ENCODE measurements at regions not wholly inside any gene's neighbourhood (a gene's known extent, or its start where the extent isn't known, plus 50 kb on each side); places are given as distances from the start of the nearest gene placed in this dataset.

DNA sequence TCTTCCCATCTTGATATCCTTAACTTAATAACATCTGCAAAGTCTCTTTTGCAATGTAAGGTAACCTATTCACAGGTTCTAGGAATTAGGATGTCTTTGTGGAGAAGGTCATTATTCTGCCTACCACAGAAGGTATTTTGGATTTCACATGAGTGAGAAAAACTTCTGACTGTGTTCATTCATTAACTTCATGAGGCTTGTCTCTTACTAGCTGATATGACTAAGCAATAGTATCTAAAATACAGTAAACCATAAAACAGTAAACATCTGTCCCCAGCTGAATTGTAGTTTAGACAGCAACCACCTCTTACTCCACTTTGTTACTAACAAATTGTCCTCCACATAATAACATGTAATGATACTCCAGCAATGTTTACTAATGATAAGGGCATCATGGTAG, 198.1 kb downstream of the SEC23A start:
- CTCF ChIA-PET, result no interaction called here
- Histone ChIP-seq H3K4me3 (ENCODE audit: control insufficient read depth in 1 of 7, extremely low read depth in 1 of 7, insufficient read depth in 4 of 7, low read depth in 2 of 7, low read length in 6 of 7) (no peak overlapping the region), H3K27me3 (replicated peaks in 2 of 5; ENCODE audit: control insufficient read depth in 4 of 5, insufficient read depth in 5 of 5, low read length in 4 of 5) (no peaks in the 10 kb centered on the region), H3K36me3 (ENCODE audit: control insufficient read depth in 4 of 4, insufficient read depth in 4 of 4, low read length in 3 of 4) (no peaks in the 10 kb centered on the region), H3K9me3 (ENCODE audit: control extremely low read depth in 1 of 5, control insufficient read depth in 4 of 5, insufficient read depth in 2 of 5, low read depth in 1 of 5, low read length in 4 of 5) (no peaks in the 10 kb centered on the region), H3K27ac (ENCODE audit: insufficient read depth in 1 of 2, low read depth in 1 of 2, low read length in 2 of 2, poor library complexity in 1 of 2, severe bottlenecking in 2 of 2) (no peak overlapping the region), H3K4me1 (ENCODE audit: control extremely low read depth in 1 of 4, control insufficient read depth in 4 of 4, insufficient read depth in 4 of 4, low read length in 3 of 4) (no peaks in the 10 kb centered on the region)
- no peak for DNase-seq
- POLR2A ChIA-PET, result no interaction called here

DNA sequence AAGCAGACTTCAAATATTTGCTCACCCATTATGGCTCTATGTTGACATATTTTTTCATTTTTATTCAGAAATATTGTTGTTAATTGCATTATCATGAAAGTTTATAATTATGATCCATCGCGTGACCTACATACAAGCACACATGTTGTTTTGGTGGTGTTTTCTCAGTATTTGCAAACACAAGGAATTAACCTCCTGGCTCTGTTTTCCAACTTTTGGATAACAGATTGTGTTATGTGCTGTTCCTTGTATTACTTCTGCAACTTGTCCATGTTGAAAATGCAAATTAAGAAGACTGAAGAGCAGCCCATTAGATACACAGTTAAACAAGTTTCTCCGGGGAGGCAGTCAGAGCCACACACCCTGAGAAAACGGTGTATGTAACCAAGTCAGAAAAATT, 201.2 kb downstream of the SEC23A start:
- no peaks in the 10 kb centered on the region for H3K4me1 ChIP-seq (ENCODE audit: control extremely low read depth in 1 of 4, control insufficient read depth in 4 of 4, insufficient read depth in 4 of 4, low read length in 3 of 4)
- ChIA-PET CTCF (no interaction called here), POLR2A (no interaction called here)
- no peak overlapping the region for H3K4me3 ChIP-seq (ENCODE audit: control insufficient read depth in 1 of 7, extremely low read depth in 1 of 7, insufficient read depth in 4 of 7, low read depth in 2 of 7, low read length in 6 of 7)
- H3K36me3 ChIP-seq (ENCODE audit: control insufficient read depth in 4 of 4, insufficient read depth in 4 of 4, low read length in 3 of 4), result no peaks in the 10 kb centered on the region
- H3K9me3 ChIP-seq (ENCODE audit: control extremely low read depth in 1 of 5, control insufficient read depth in 4 of 5, insufficient read depth in 2 of 5, low read depth in 1 of 5, low read length in 4 of 5), result no peaks in the 10 kb centered on the region
- H3K27me3 ChIP-seq (replicated peaks in 2 of 5; ENCODE audit: control insufficient read depth in 4 of 5, insufficient read depth in 5 of 5, low read length in 4 of 5), result no peaks in the 10 kb centered on the region
- DNase-seq, result no peak
- WGBS (ENCODE audit: insufficient coverage), result 100% methylated on average over 1 of the region's 4 CpGs
- no peak overlapping the region for H3K27ac ChIP-seq (ENCODE audit: insufficient read depth in 1 of 2, low read depth in 1 of 2, low read length in 2 of 2, poor library complexity in 1 of 2, severe bottlenecking in 2 of 2)

DNA sequence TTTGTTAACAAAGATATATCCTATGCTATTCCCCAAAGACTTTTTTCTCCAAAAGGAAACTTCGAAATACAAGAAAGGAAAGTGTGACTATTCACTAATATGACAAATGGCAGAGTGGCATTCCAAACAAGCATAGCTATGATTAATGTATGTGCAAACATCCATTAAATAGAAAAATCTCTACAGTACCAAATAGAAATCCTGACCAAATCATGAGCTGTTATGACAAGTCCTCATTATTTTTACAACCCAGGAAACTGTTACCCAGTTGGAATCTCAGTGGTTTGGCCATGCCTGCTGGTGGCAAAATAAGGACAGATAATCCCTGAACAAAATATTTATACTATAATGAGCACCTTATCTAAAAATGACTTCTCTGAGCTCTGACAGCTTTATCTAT, 202.1 kb downstream of the SEC23A start:
- H3K36me3 ChIP-seq (ENCODE audit: control insufficient read depth in 4 of 4, insufficient read depth in 4 of 4, low read length in 3 of 4), result no peaks in the 10 kb centered on the region
- H3K9me3 ChIP-seq (ENCODE audit: control extremely low read depth in 1 of 5, control insufficient read depth in 4 of 5, insufficient read depth in 2 of 5, low read depth in 1 of 5, low read length in 4 of 5), result no peaks in the 10 kb centered on the region
- POLR2A ChIA-PET, result interaction anchor here (0.6 kb wide), 1 partner anchor 39 kb away, joined by 3 read pairs; no protein-coding TSS in a partner anchor
- CTCF ChIA-PET, result interaction anchor here (1.2 kb wide), 1 partner anchor 31 kb away, joined by 4 read pairs; no protein-coding TSS in a partner anchor
- no peak for DNase-seq
- no peak overlapping the region for H3K4me3 ChIP-seq (ENCODE audit: control insufficient read depth in 1 of 7, extremely low read depth in 1 of 7, insufficient read depth in 4 of 7, low read depth in 2 of 7, low read length in 6 of 7)
- H3K4me1 ChIP-seq (ENCODE audit: control extremely low read depth in 1 of 4, control insufficient read depth in 4 of 4, insufficient read depth in 4 of 4, low read length in 3 of 4), result no peaks in the 10 kb centered on the region
- no peaks in the 10 kb centered on the region for H3K27me3 ChIP-seq (replicated peaks in 2 of 5; ENCODE audit: control insufficient read depth in 4 of 5, insufficient read depth in 5 of 5, low read length in 4 of 5)
- H3K27ac ChIP-seq (ENCODE audit: insufficient read depth in 1 of 2, low read depth in 1 of 2, low read length in 2 of 2, poor library complexity in 1 of 2, severe bottlenecking in 2 of 2), result no peak overlapping the region
- no CpG with 5 or more reads among the region's 1 CpG for WGBS (ENCODE audit: insufficient coverage)

DNA sequence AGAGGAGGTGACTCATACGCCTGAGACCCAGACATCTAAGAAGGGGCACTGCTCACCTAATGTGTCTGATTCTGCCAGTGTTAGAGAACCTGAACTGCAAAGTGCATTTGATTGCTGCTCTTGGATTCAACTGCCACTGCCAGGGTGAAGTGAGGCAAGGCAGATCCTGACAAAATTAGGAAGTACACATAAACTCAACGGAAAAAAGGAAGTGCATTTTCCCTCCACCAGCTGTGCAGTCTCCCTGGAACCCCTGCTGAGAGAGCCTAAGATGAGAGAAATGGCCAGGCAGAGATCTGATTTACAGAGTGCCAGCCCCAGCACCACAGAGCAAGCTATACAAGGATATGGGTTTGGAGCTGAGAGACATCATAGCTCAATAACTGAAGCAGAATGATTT, 215.3 kb downstream of the SEC23A start:
- Histone ChIP-seq H3K36me3 (ENCODE audit: control insufficient read depth in 4 of 4, insufficient read depth in 4 of 4, low read length in 3 of 4) (no peaks in the 10 kb centered on the region), H3K4me1 (ENCODE audit: control extremely low read depth in 1 of 4, control insufficient read depth in 4 of 4, insufficient read depth in 4 of 4, low read length in 3 of 4) (no peaks in the 10 kb centered on the region), H3K27me3 (replicated peaks in 2 of 5; ENCODE audit: control insufficient read depth in 4 of 5, insufficient read depth in 5 of 5, low read length in 4 of 5) (peaks cover 0 to 4% (median 0%) of the 10 kb centered on the region in 5 experiments), H3K9me3 (ENCODE audit: control extremely low read depth in 1 of 5, control insufficient read depth in 4 of 5, insufficient read depth in 2 of 5, low read depth in 1 of 5, low read length in 4 of 5) (peaks cover 0 to 2% (median 0%) of the 10 kb centered on the region in 5 experiments), H3K4me3 (ENCODE audit: control insufficient read depth in 1 of 7, extremely low read depth in 1 of 7, insufficient read depth in 4 of 7, low read depth in 2 of 7, low read length in 6 of 7) (no peak overlapping the region), H3K27ac (ENCODE audit: insufficient read depth in 1 of 2, low read depth in 1 of 2, low read length in 2 of 2, poor library complexity in 1 of 2, severe bottlenecking in 2 of 2) (no peak overlapping the region)
- POLR2A ChIA-PET, result no interaction called here
- DNase-seq, result no peak
- CTCF ChIA-PET, result no interaction called here
- 52% methylated on average over 2 of the region's 2 CpGs for WGBS (ENCODE audit: insufficient coverage)

DNA sequence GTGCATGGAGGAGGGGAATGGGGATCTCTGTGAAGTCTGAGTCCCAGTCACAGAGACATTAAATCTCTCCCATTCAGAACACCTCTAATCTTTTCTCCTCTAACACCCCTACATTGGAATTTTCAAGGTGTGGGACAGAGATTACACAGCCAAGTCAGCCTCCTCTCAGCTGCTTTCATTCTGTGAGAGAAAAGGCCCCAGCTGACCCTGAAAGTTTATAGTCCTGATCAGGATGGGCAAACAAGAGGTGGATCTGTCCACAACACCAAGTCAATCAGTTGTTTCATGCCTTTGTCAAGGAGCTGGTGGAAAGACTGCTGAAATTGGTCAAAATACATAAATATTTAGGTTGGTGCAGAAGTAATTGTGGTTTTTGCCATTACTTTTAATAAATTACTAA, 218.9 kb downstream of the SEC23A start:
- no peaks in the 10 kb centered on the region for H3K36me3 ChIP-seq (ENCODE audit: control insufficient read depth in 4 of 4, insufficient read depth in 4 of 4, low read length in 3 of 4)
- peaks cover 0 to 2% (median 0%) of the 10 kb centered on the region in 5 experiments for H3K27me3 ChIP-seq (replicated peaks in 2 of 5; ENCODE audit: control insufficient read depth in 4 of 5, insufficient read depth in 5 of 5, low read length in 4 of 5)
- no peak overlapping the region for H3K4me3 ChIP-seq (ENCODE audit: control insufficient read depth in 1 of 7, extremely low read depth in 1 of 7, insufficient read depth in 4 of 7, low read depth in 2 of 7, low read length in 6 of 7)
- peaks cover 0 to 7% (median 0%) of the 10 kb centered on the region in 4 experiments for H3K4me1 ChIP-seq (ENCODE audit: control extremely low read depth in 1 of 4, control insufficient read depth in 4 of 4, insufficient read depth in 4 of 4, low read length in 3 of 4)
- CTCF ChIA-PET, result interaction anchor here (1.5 kb wide), 1 partner anchor 163 kb away, joined by 3 read pairs; no protein-coding TSS in a partner anchor
- POLR2A ChIA-PET, result no interaction called here
- H3K9me3 ChIP-seq (ENCODE audit: control extremely low read depth in 1 of 5, control insufficient read depth in 4 of 5, insufficient read depth in 2 of 5, low read depth in 1 of 5, low read length in 4 of 5), result no peaks in the 10 kb centered on the region
- no peak for DNase-seq
- no peak overlapping the region for H3K27ac ChIP-seq (ENCODE audit: insufficient read depth in 1 of 2, low read depth in 1 of 2, low read length in 2 of 2, poor library complexity in 1 of 2, severe bottlenecking in 2 of 2)

DNA sequence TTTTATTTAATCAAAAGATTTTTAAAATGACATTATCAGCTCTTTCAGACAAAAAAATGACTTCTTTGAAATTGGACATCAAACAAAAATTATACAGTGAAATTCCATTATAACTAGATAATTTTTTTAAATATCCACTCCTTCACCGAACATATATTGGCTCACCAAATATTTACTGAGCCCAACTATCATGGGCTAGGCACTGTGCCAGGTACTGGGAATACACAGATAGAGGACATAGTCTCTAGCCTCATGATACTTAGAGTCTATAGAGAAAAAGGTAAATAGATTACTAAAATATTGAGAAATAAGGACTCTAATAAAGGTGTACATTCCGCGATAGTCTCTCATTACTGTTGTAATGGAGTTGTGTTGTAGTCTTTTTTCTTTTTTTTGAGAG, 219.9 kb downstream of the SEC23A start:
- no peaks in the 10 kb centered on the region for H3K9me3 ChIP-seq (ENCODE audit: control extremely low read depth in 1 of 5, control insufficient read depth in 4 of 5, insufficient read depth in 2 of 5, low read depth in 1 of 5, low read length in 4 of 5)
- DNase-seq, result no peak
- POLR2A ChIA-PET, result no interaction called here
- H3K4me1 ChIP-seq (ENCODE audit: control extremely low read depth in 1 of 4, control insufficient read depth in 4 of 4, insufficient read depth in 4 of 4, low read length in 3 of 4), result peaks cover 0 to 7% (median 0%) of the 10 kb centered on the region in 4 experiments
- CTCF ChIA-PET, result interaction anchor here (0.5 to 1.5 kb wide), 3 partner anchors 15 to 686 kb away, joined by 3 to 5 read pairs (median 3); no protein-coding TSS in a partner anchor
- no peaks in the 10 kb centered on the region for H3K36me3 ChIP-seq (ENCODE audit: control insufficient read depth in 4 of 4, insufficient read depth in 4 of 4, low read length in 3 of 4)
- H3K27me3 ChIP-seq (replicated peaks in 2 of 5; ENCODE audit: control insufficient read depth in 4 of 5, insufficient read depth in 5 of 5, low read length in 4 of 5), result no peaks in the 10 kb centered on the region
- no peak overlapping the region for H3K27ac ChIP-seq (ENCODE audit: insufficient read depth in 1 of 2, low read depth in 1 of 2, low read length in 2 of 2, poor library complexity in 1 of 2, severe bottlenecking in 2 of 2)
- H3K4me3 ChIP-seq (ENCODE audit: control insufficient read depth in 1 of 7, extremely low read depth in 1 of 7, insufficient read depth in 4 of 7, low read depth in 2 of 7, low read length in 6 of 7), result no peak overlapping the region
- WGBS (ENCODE audit: insufficient coverage), result no CpG with 5 or more reads among the region's 3 CpGs

DNA sequence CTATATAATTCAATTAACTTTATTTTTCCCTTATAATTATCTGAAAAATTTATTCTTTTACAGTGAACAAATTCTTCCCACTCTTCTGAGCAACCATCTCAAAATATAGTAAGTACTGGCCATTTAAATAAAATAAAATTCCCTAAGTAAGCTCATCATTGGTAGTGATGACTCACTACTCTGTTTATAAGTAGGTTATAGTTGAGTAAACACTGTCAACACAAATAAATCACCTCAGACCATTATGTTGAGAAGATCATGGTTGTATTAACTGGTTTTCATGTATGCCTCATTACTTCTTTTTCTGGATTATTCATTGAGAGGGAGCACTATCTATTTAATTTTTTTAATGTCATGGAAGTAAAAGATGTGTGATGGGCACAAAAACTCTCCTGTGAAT, 220.5 kb downstream of the SEC23A start:
- Histone ChIP-seq H3K9me3 (ENCODE audit: control extremely low read depth in 1 of 5, control insufficient read depth in 4 of 5, insufficient read depth in 2 of 5, low read depth in 1 of 5, low read length in 4 of 5) (no peaks in the 10 kb centered on the region), H3K4me1 (ENCODE audit: control extremely low read depth in 1 of 4, control insufficient read depth in 4 of 4, insufficient read depth in 4 of 4, low read length in 3 of 4) (peaks cover 0 to 7% (median 0%) of the 10 kb centered on the region in 4 experiments), H3K4me3 (ENCODE audit: control insufficient read depth in 1 of 7, extremely low read depth in 1 of 7, insufficient read depth in 4 of 7, low read depth in 2 of 7, low read length in 6 of 7) (no peak overlapping the region), H3K36me3 (ENCODE audit: control insufficient read depth in 4 of 4, insufficient read depth in 4 of 4, low read length in 3 of 4) (no peaks in the 10 kb centered on the region), H3K27me3 (replicated peaks in 2 of 5; ENCODE audit: control insufficient read depth in 4 of 5, insufficient read depth in 5 of 5, low read length in 4 of 5) (no peaks in the 10 kb centered on the region), H3K27ac (ENCODE audit: insufficient read depth in 1 of 2, low read depth in 1 of 2, low read length in 2 of 2, poor library complexity in 1 of 2, severe bottlenecking in 2 of 2) (no peak overlapping the region)
- POLR2A ChIA-PET, result no interaction called here
- no peak for DNase-seq
- CTCF ChIA-PET, result interaction anchor here (0.6 to 1.5 kb wide), 4 partner anchors 13 to 161 kb away, joined by 3 to 5 read pairs (median 4); no protein-coding TSS in a partner anchor
